Astrocyte of the spinal cord (primary cell): ENCODE measurements at regions not wholly inside any gene's neighbourhood (a gene's known extent, or its start where the extent isn't known, plus 50 kb on each side); places are given as distances from the start of the nearest gene placed in this dataset.
"Not testable (repeated sequence)": the region's sequence is repeated elsewhere in the genome, so short reads cannot be mapped to it uniquely, and the experiment has no call there.

Experiments used
- DNase-seq: peaks from one replicate; pipeline ENCODE4 v3.0.0; 2011; ENCODE audit warnings: low read depth, low spot score
- H3K4me3 ChIP-seq: 2 replicates; pipeline ENCODE4 v1.5.1; 2011; ENCODE audit warnings: low read depth, mild to moderate bottlenecking, low read length, moderate library complexity
- in situ Hi-C: cut with HindIII; loops from 2 replicates; pipeline ENCODE4 v1.10.0; 2017; ENCODE audit warnings: low sequenced_read_pairs
- TF ChIP-seq, protein P1 (sequence below): IDR thresholded peaks from 2 replicates; pipeline ENCODE4 v1.5.1; 2012; ENCODE audit warnings: low read depth, mild to moderate bottlenecking, low read length, inconsistent platforms

DNA sequence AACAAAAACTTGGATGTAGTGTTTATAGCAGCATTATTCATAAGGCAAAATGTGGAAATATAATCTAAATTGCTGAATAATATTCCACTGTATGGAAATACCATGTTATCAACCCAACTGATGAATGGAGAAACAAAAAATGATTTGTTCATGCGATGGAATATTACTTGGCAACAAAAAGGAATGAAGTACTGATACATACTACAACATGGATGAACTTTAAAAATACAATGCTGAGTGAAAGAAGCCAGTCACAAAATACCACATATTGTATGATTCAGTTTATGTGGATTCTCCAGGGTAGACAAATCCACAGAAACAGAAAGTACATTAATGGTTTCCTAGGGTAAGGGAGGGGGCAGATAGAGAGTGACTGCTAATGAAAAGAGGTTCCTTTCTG, 83.7 kb upstream of the DNAH5 start:
- in situ Hi-C loops = no loop called here
- no peak overlapping the region for H3K4me3 ChIP-seq
- TF ChIP-seq, protein P1, sequence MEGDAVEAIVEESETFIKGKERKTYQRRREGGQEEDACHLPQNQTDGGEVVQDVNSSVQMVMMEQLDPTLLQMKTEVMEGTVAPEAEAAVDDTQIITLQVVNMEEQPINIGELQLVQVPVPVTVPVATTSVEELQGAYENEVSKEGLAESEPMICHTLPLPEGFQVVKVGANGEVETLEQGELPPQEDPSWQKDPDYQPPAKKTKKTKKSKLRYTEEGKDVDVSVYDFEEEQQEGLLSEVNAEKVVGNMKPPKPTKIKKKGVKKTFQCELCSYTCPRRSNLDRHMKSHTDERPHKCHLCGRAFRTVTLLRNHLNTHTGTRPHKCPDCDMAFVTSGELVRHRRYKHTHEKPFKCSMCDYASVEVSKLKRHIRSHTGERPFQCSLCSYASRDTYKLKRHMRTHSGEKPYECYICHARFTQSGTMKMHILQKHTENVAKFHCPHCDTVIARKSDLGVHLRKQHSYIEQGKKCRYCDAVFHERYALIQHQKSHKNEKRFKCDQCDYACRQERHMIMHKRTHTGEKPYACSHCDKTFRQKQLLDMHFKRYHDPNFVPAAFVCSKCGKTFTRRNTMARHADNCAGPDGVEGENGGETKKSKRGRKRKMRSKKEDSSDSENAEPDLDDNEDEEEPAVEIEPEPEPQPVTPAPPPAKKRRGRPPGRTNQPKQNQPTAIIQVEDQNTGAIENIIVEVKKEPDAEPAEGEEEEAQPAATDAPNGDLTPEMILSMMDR = no peak
- no peak for DNase-seq

GRCh38 chr5:14025569-14026286, 81.2 kb upstream of the DNAH5 start:
- in situ Hi-C loops = no loop called here
- TF ChIP-seq, protein P1 = no peak

GRCh38 chr5:14022971-14023370, 78.5 kb upstream of the DNAH5 start:
- TF ChIP-seq, protein P1 = no peak
- DNase-seq = no peak
- in situ Hi-C loops = no loop called here

More at GRCh38 chr5:14025569-14026286, 81.2 kb upstream of the DNAH5 start:
- H3K4me3 ChIP-seq = no peak overlapping the region
- DNase-seq = no peak

DNA sequence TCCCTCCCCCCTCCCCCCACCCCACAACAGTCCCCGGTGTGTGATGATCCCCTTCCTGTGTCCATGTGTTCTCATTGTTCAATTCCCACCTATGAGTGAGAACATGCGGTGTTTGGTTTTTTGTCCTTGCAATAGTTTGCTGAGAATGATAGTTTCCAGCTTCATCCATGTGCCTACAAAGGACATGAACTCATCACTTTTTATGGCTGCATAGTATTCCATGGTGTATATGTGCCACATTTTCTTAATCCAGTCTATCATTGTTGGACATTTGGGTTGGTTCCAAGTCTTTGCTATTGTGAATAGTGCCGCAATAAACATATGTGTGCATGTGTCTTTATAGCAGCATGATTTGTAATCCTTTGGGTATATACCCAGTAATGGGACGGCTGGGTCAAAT, 76.5 kb upstream of the DNAH5 start:
- H3K4me3 ChIP-seq, in situ Hi-C loops, DNase-seq: not testable (repeated sequence)

More at GRCh38 chr5:14022971-14023370, 78.5 kb upstream of the DNAH5 start:
- H3K4me3 ChIP-seq = no peak overlapping the region

- in situ Hi-C loops = no loop called here
- TF ChIP-seq, protein P1 = no peak
- H3K4me3 ChIP-seq = no peak overlapping the region
- no peak for DNase-seq
These were observed 75.3 kb upstream of the DNAH5 start for GRCh38 chr5:14019768-14020290.

DNA sequence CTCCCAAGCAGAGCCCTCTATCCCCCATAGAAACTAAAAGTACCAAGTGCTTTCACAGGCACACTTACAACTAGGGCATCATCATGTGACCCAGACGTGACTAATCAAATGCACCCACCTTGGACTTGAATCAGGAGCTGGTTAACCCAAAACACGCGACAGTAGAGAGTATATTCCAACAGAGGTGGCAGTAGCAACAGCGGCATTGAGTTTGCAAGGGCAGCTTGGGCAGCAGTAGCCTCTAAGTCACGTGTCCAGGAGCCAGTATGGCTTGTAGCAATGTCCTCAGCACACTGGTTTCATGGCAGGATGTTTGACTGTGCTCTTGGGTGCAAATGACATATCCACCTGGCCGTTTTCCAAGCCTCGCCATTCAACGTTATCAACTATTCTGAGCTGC, 73.4 kb upstream of the DNAH5 start:
- no peak for DNase-seq
- in situ Hi-C loops = no loop called here
- TF ChIP-seq, protein P1 = no peak
- H3K4me3 ChIP-seq = no peak overlapping the region

DNA sequence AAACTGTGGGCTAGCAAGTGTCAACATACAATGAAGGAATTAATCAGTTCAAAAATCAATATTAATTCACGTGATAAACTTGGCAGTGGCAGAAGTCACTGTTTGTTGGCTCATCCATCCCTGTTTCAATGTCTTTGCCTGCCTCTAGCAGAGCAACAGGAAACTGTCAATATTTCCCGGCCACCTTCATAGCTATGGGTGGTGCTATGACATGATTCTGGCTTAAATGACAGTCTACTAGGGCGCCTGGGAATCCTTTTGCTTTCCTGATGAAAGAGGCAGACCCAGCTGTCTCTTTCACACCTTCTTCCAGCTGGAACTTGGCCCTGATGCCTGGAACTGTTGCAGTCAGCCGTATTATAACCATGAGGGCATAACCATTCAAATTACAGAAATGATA, 72.1 kb upstream of the DNAH5 start:
- no peak overlapping the region for H3K4me3 ChIP-seq
- no peak for DNase-seq
- TF ChIP-seq, protein P1 = no peak
- in situ Hi-C loops = no loop called here
